NCI-H82 treated with DMSO at 0.1 percent for 48 hours (cell line): ENCODE measurements at regions not wholly inside any gene's neighbourhood (a gene's known extent, or its start where the extent isn't known, plus 50 kb on each side); places are given as distances from the start of the nearest gene placed in this dataset.

Experiments
- DNase-seq: peaks from one replicate; lab custom pipeline; 2025; ENCODE audit not compliant: unreplicated experiment; lab: John Stamatoyannopoulos, UW

DNA sequence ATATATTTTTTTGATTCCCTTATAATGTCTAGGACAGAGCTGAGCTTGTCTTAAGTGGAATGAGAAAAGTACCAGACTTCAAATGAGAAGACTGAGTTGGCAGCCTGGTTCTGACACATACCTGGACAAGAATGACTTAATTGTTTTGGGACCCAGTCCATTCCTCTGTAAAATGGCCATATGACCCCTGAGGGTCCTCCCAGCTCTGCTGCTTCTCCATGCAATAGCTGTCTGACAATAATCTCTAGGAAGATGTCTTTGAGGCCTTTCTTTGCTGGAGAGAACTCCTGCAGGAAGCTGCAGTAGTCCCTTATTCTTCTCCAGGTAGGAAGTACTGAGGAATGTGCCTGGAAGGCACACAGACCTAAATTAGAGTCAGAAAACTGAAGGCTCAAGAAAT is 55.9 kb upstream of the SLIT3 start:
- no peak for DNase-seq

DNA sequence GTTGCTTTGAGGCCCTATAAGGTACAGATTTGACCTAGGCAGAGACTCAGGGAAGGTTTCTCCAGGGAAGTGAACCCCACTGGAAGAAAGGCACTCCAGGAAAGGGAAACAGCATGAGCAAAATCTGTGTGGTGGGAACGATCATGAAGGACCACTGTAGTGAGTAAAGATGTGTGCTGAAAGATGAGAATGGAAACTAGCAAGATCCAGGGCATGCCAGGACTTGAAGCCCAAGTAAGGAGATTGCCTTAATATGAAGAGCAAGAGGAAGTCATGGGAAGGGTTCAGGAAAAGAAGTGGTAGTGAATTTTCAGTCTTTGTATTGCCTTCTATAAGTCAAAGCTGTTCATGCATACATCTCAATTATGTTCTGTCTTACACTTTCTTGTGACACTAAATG is 55.2 kb upstream of the SLIT3 start:
- DNase-seq: no peak

GRCh38 chr5:169354921-169355320 is 54.0 kb upstream of the SLIT3 start:
- DNase-seq: no peak

DNA sequence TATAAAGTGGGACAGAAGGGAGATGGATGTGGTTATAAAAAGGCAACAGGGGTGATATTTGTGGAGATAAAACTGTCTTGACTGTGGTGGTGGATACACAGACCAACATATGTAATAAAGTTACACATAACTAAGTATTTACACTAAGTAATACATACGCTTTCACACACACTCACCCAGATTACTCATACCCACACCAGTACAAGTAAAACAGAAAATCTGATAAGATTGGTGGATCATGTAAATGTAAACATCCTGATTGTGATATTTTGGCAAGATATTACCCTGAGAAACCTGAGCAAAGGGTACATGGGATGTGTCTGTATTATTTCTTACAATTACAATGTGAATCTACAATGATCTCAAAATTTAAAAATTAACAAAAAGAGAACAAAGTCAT is 53.3 kb upstream of the SLIT3 start:
- DNase-seq: no peak

- DNase-seq: no peak
Measured at GRCh38 chr5:169352901-169353300, 52.0 kb upstream of the SLIT3 start.

GRCh38 chr5:169351721-169352120 is 50.8 kb upstream of the SLIT3 start:
- DNase-seq: no peak

GRCh38 chr5:169350759-169351240 is 49.9 kb upstream of the SLIT3 start:
- DNase-seq: no peak
